ENCODE measurements at regions not wholly inside any gene's neighbourhood (a gene's known extent, or its start where the extent isn't known, plus 50 kb on each side); places are given as distances from the start of the nearest gene placed in this dataset.
"Not testable (repeated sequence)": the region's sequence is repeated elsewhere in the genome, so short reads cannot be mapped to it uniquely, and the experiment has no call there.

- no peaks in the 10 kb centered on the region for H3K27me3 ChIP-seq (ENCODE audit: insufficient read depth, low read length, poor library complexity, severe bottlenecking)
- no peaks in the 10 kb centered on the region for H3K4me1 ChIP-seq (ENCODE audit: insufficient read depth, low read length, poor library complexity, severe bottlenecking)
- no peaks in the 10 kb centered on the region for H4K20me1 ChIP-seq (ENCODE audit: insufficient read depth, low read length, poor library complexity, severe bottlenecking)
- no peaks in the 10 kb centered on the region for H3K9me2 ChIP-seq (replicated peaks; ENCODE audit: low read depth, low read length)
- no peaks in the 10 kb centered on the region for H3K9me3 ChIP-seq (ENCODE audit: insufficient read depth, low read depth, low read length)
- no peak overlapping the region for H2AFZ ChIP-seq (ENCODE audit: low read length)
- no peak overlapping the region for H3K9ac ChIP-seq (ENCODE audit: low read depth, low read length, poor library complexity, severe bottlenecking)
- TF ChIP-seq CTCF (conservative IDR thresholded peaks at IDR 0.05; ENCODE audit: low read length) (no peak), EZH2phosphoT487 (IDR thresholded peaks at IDR 0.05; ENCODE audit: borderline replicate concordance) (no peak)
- no peaks in the 10 kb centered on the region for H3K79me2 ChIP-seq (ENCODE audit: insufficient read depth, low read length)
- H3K4me2 ChIP-seq (ENCODE audit: low read depth, low read length, poor library complexity, severe bottlenecking) = no peak overlapping the region
- H3K36me3 ChIP-seq (ENCODE audit: insufficient read depth, low read length) = no peaks in the 10 kb centered on the region
- H3K4me3 ChIP-seq (ENCODE audit: low read length, poor library complexity, severe bottlenecking) = no peak overlapping the region
- no peaks in the 10 kb centered on the region for H3F3A ChIP-seq (ENCODE audit: low read depth)
These were observed 221.7 kb downstream of the FGF10 start for GRCh38 chr5:44167540-44167939.

GRCh38 chr5:44160369-44160768 lies 228.9 kb downstream of the FGF10 start:
- H3K9me2 ChIP-seq (replicated peaks; ENCODE audit: low read depth, low read length) = no peaks in the 10 kb centered on the region
- no peaks in the 10 kb centered on the region for H4K20me1 ChIP-seq (ENCODE audit: insufficient read depth, low read length, poor library complexity, severe bottlenecking)
- no peaks in the 10 kb centered on the region for H3K36me3 ChIP-seq (ENCODE audit: insufficient read depth, low read length)
- TF ChIP-seq EZH2phosphoT487 (IDR thresholded peaks at IDR 0.05; ENCODE audit: borderline replicate concordance) (no peak), CTCF (conservative IDR thresholded peaks at IDR 0.05; ENCODE audit: low read length) (no peak)
- no peak overlapping the region for H3K9ac ChIP-seq (ENCODE audit: low read depth, low read length, poor library complexity, severe bottlenecking)
- no peaks in the 10 kb centered on the region for H3F3A ChIP-seq (ENCODE audit: low read depth)
- H3K27me3 ChIP-seq (ENCODE audit: insufficient read depth, low read length, poor library complexity, severe bottlenecking) = no peaks in the 10 kb centered on the region
- H3K4me2 ChIP-seq (ENCODE audit: low read depth, low read length, poor library complexity, severe bottlenecking) = no peak overlapping the region
- H3K4me3 ChIP-seq (ENCODE audit: low read length, poor library complexity, severe bottlenecking) = no peak overlapping the region
- H3K4me1 ChIP-seq (ENCODE audit: insufficient read depth, low read length, poor library complexity, severe bottlenecking) = no peaks in the 10 kb centered on the region
- no peaks in the 10 kb centered on the region for H3K79me2 ChIP-seq (ENCODE audit: insufficient read depth, low read length)
- no peaks in the 10 kb centered on the region for H3K9me3 ChIP-seq (ENCODE audit: insufficient read depth, low read depth, low read length)
- H2AFZ ChIP-seq (ENCODE audit: low read length) = no peak overlapping the region

DNA sequence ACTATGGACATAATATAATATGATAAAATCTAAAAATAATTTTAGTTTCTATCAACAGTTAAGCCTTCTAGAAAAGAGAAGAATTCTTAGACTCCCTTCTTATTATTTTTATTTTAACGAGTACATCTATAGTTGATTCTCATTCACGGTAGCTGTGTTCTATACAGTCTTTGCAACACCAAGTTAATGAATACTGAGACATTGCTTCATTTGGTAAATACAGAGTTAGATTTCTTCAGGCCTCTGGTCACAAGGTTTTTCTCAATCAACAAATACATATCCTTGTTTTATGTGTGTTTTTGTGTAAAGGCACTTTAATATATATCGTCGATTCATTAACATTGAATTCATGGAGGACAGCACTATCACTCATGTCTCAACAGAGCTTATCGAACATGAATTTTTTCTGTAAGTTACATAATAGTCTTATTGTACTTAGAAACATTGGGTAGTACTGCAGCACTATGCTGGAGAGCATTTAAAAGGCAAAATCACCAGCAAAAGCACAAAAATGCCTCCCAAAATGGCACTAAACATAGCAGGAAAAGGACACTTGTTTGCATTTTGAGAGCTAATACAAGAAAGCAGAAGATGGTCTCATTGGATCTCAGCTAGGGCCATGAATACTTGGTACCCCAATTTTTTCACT lies 239.0 kb downstream of the FGF10 start:
- no peak overlapping the region for H3K4me3 ChIP-seq (ENCODE audit: low read length, poor library complexity, severe bottlenecking)
- no peaks in the 10 kb centered on the region for H3F3A ChIP-seq (ENCODE audit: low read depth)
- no peaks in the 10 kb centered on the region for H3K36me3 ChIP-seq (ENCODE audit: insufficient read depth, low read length)
- H3K9me3 ChIP-seq (ENCODE audit: insufficient read depth, low read depth, low read length) = no peaks in the 10 kb centered on the region
- no peaks in the 10 kb centered on the region for H3K4me1 ChIP-seq (ENCODE audit: insufficient read depth, low read length, poor library complexity, severe bottlenecking)
- H3K27me3 ChIP-seq (ENCODE audit: insufficient read depth, low read length, poor library complexity, severe bottlenecking) = no peaks in the 10 kb centered on the region
- no peaks in the 10 kb centered on the region for H3K9me2 ChIP-seq (replicated peaks; ENCODE audit: low read depth, low read length)
- H4K20me1 ChIP-seq (ENCODE audit: insufficient read depth, low read length, poor library complexity, severe bottlenecking) = no peaks in the 10 kb centered on the region
- H2AFZ ChIP-seq (ENCODE audit: low read length) = no peak overlapping the region
- no peak for TF ChIP-seq EZH2phosphoT487 (IDR thresholded peaks at IDR 0.05; ENCODE audit: borderline replicate concordance)
- no peak for TF ChIP-seq CTCF (conservative IDR thresholded peaks at IDR 0.05; ENCODE audit: low read length)
- no peak overlapping the region for H3K9ac ChIP-seq (ENCODE audit: low read depth, low read length, poor library complexity, severe bottlenecking)
- no peak overlapping the region for H3K4me2 ChIP-seq (ENCODE audit: low read depth, low read length, poor library complexity, severe bottlenecking)
- no peaks in the 10 kb centered on the region for H3K79me2 ChIP-seq (ENCODE audit: insufficient read depth, low read length)

DNA sequence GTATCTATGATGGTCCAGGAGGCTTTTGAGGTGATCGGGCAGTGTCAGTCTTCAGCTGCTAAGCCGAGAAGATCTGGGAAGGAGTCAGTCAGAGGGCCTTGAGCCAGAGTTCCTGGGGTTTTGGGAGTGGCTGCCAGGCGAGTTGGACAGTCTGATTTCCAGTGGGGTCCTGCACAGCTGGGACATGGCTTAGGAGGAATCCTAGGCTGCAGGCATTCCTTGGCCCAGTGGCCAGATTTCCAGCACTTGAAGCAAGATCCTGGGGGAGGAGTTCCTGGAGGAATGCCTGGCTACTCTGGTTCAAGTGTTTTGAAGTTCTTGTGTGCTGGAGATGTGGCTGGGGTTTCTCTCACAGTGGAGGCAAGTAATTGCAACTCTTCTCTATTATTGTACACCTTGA lies 271.3 kb downstream of the FGF10 start:
- not testable (repeated sequence) for H3K4me2 ChIP-seq (ENCODE audit: low read depth, low read length, poor library complexity, severe bottlenecking); H3K79me2 ChIP-seq (ENCODE audit: insufficient read depth, low read length); H3K9me2 ChIP-seq (replicated peaks; ENCODE audit: low read depth, low read length); H3K4me1 ChIP-seq (ENCODE audit: insufficient read depth, low read length, poor library complexity, severe bottlenecking); H4K20me1 ChIP-seq (ENCODE audit: insufficient read depth, low read length, poor library complexity, severe bottlenecking); H3K9me3 ChIP-seq (ENCODE audit: insufficient read depth, low read depth, low read length); H3K9ac ChIP-seq (ENCODE audit: low read depth, low read length, poor library complexity, severe bottlenecking); H3K27me3 ChIP-seq (ENCODE audit: insufficient read depth, low read length, poor library complexity, severe bottlenecking); H3F3A ChIP-seq (ENCODE audit: low read depth); H2AFZ ChIP-seq (ENCODE audit: low read length); H3K4me3 ChIP-seq (ENCODE audit: low read length, poor library complexity, severe bottlenecking); H3K36me3 ChIP-seq (ENCODE audit: insufficient read depth, low read length)

GRCh38 chr5:44108232-44108631 lies 281.0 kb downstream of the FGF10 start:
- not testable (repeated sequence) for H4K20me1 ChIP-seq (ENCODE audit: insufficient read depth, low read length, poor library complexity, severe bottlenecking); H3K79me2 ChIP-seq (ENCODE audit: insufficient read depth, low read length); H3K9me3 ChIP-seq (ENCODE audit: insufficient read depth, low read depth, low read length); H3K27me3 ChIP-seq (ENCODE audit: insufficient read depth, low read length, poor library complexity, severe bottlenecking); H3K9me2 ChIP-seq (replicated peaks; ENCODE audit: low read depth, low read length); H3K9ac ChIP-seq (ENCODE audit: low read depth, low read length, poor library complexity, severe bottlenecking); H3F3A ChIP-seq (ENCODE audit: low read depth); H3K4me1 ChIP-seq (ENCODE audit: insufficient read depth, low read length, poor library complexity, severe bottlenecking); H2AFZ ChIP-seq (ENCODE audit: low read length); H3K4me2 ChIP-seq (ENCODE audit: low read depth, low read length, poor library complexity, severe bottlenecking); H3K4me3 ChIP-seq (ENCODE audit: low read length, poor library complexity, severe bottlenecking); H3K36me3 ChIP-seq (ENCODE audit: insufficient read depth, low read length)

All from Loucy (cell line).